Stomach (tissue), 4 donors: ENCODE measurements at regions not wholly inside any gene's neighbourhood (a gene's known extent, or its start where the extent isn't known, plus 50 kb on each side); places are given as distances from the start of the nearest gene placed in this dataset.

ENCODE experiments used
- POLR2A ChIP-seq, 4 donors: fragments of 450-650 bp; IDR thresholded peaks; one replicate each; pipeline ENCODE4 v1.6.1; 2016; ENCODE audit warnings: antibody characterized with exemption in 4 of 4, control low read depth in 2 of 4, mild to moderate bottlenecking in 1 of 4, moderate library complexity in 1 of 4
- POLR2AphosphoS5 ChIP-seq, 3 donors: sonication (generic); formaldehyde crosslinking; IDR thresholded peaks; one replicate each; pipeline ENCODE4 v1.6.1; 2016; ENCODE audit warnings: antibody characterized with exemption in 3 of 3
- TF ChIP-seq, protein P1 (sequence below), 7 experiments: fragments of 450-650 bp in 4 of 7; fragments of 200-600 bp in 3 of 7; sonication (generic) in 3 of 7; IDR thresholded peaks; one replicate each; pipeline ENCODE4 v1.5.1; 2016 to 2019; ENCODE audit warnings: antibody characterized with exemption in 7 of 7, control low read depth in 2 of 7, mild to moderate bottlenecking in 1 of 7

DNA sequence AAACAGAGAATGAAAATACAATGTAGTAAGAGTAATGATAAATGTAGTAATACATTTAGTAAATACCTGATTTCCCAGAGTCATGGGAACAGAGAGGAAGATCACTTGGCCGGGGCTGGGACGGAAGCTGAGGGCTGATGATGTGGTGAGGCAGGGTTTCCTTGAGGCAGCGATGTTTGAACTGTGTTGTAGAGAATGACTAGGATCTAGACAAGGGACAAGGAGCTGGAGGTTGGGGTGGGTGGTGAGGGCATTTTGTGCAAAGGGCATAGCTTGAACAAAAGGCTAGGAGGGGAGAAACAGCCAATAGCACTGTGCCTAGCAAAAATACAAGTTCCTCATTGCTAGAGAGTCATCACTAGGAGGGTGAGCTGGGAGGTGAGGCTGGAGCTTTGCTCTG lies 64.3 kb upstream of the RAPGEF2 start:
- TF ChIP-seq, protein P1, sequence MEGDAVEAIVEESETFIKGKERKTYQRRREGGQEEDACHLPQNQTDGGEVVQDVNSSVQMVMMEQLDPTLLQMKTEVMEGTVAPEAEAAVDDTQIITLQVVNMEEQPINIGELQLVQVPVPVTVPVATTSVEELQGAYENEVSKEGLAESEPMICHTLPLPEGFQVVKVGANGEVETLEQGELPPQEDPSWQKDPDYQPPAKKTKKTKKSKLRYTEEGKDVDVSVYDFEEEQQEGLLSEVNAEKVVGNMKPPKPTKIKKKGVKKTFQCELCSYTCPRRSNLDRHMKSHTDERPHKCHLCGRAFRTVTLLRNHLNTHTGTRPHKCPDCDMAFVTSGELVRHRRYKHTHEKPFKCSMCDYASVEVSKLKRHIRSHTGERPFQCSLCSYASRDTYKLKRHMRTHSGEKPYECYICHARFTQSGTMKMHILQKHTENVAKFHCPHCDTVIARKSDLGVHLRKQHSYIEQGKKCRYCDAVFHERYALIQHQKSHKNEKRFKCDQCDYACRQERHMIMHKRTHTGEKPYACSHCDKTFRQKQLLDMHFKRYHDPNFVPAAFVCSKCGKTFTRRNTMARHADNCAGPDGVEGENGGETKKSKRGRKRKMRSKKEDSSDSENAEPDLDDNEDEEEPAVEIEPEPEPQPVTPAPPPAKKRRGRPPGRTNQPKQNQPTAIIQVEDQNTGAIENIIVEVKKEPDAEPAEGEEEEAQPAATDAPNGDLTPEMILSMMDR (IDR thresholded peaks at IDR 0.05): no peak
- TF ChIP-seq POLR2A (IDR thresholded peaks at IDR 0.05) (no peak), POLR2AphosphoS5 (IDR thresholded peaks at IDR 0.05) (no peak)
